ENCODE measurements at regions not wholly inside any gene's neighbourhood (a gene's known extent, or its start where the extent isn't known, plus 50 kb on each side); places are given as distances from the start of the nearest gene placed in this dataset.

- TF ChIP-seq CTCF (IDR thresholded peaks at IDR 0.05; ENCODE audit: low read depth, low read length, missing control alignments) = no peak
- in situ Hi-C loops (cut with HindIII; ENCODE audit: low pct_ligation_motif_present, low sequenced_read_pairs) = no loop called here
Measured at GRCh38 chr5:26239588-26239987, 798.8 kb downstream of the CDH9 start.

GRCh38 chr5:26237489-26237888, 800.9 kb downstream of the CDH9 start:
- H3K4me3 ChIP-seq (ENCODE audit: low read depth, low read length) = no peak overlapping the region
- no peaks in the 10 kb centered on the region for H3K27me3 ChIP-seq (replicated peaks)
- no peak for DNase-seq
- no peak for TF ChIP-seq CTCF (IDR thresholded peaks at IDR 0.05; ENCODE audit: low read depth, low read length, missing control alignments)
- no peak overlapping the region for H3K27ac ChIP-seq
- in situ Hi-C loops (cut with HindIII; ENCODE audit: low pct_ligation_motif_present, low sequenced_read_pairs) = no loop called here
- no peaks in the 10 kb centered on the region for H3K36me3 ChIP-seq (replicated peaks)

More at GRCh38 chr5:26239588-26239987, 798.8 kb downstream of the CDH9 start:
- H3K27me3 ChIP-seq (replicated peaks) = no peaks in the 10 kb centered on the region
- no peak overlapping the region for H3K4me3 ChIP-seq (ENCODE audit: low read depth, low read length)
- DNase-seq = no peak
- H3K27ac ChIP-seq = no peak overlapping the region
- no peaks in the 10 kb centered on the region for H3K36me3 ChIP-seq (replicated peaks)

GRCh38 chr5:26236936-26237335, 801.5 kb downstream of the CDH9 start:
- no peak for TF ChIP-seq CTCF (IDR thresholded peaks at IDR 0.05; ENCODE audit: low read depth, low read length, missing control alignments)
- H3K27me3 ChIP-seq (replicated peaks) = no peaks in the 10 kb centered on the region
- no peak for DNase-seq
- no peak overlapping the region for H3K4me3 ChIP-seq (ENCODE audit: low read depth, low read length)
- no peaks in the 10 kb centered on the region for H3K36me3 ChIP-seq (replicated peaks)
- in situ Hi-C loops (cut with HindIII; ENCODE audit: low pct_ligation_motif_present, low sequenced_read_pairs) = no loop called here
- no peak overlapping the region for H3K27ac ChIP-seq

- no peaks in the 10 kb centered on the region for H3K36me3 ChIP-seq (replicated peaks)
- no peak for TF ChIP-seq CTCF (IDR thresholded peaks at IDR 0.05; ENCODE audit: low read depth, low read length, missing control alignments)
- no peak overlapping the region for H3K4me3 ChIP-seq (ENCODE audit: low read depth, low read length)
- no peak overlapping the region for H3K27ac ChIP-seq
- in situ Hi-C loops (cut with HindIII; ENCODE audit: low pct_ligation_motif_present, low sequenced_read_pairs) = no loop called here
- no peak for DNase-seq
- H3K27me3 ChIP-seq (replicated peaks) = no peaks in the 10 kb centered on the region
Measured at GRCh38 chr5:26232706-26233105, 805.7 kb downstream of the CDH9 start.

GRCh38 chr5:26231316-26231715, 807.1 kb downstream of the CDH9 start:
- no peaks in the 10 kb centered on the region for H3K36me3 ChIP-seq (replicated peaks)
- no peaks in the 10 kb centered on the region for H3K27me3 ChIP-seq (replicated peaks)
- DNase-seq = no peak
- TF ChIP-seq CTCF (IDR thresholded peaks at IDR 0.05; ENCODE audit: low read depth, low read length, missing control alignments) = no peak
- in situ Hi-C loops (cut with HindIII; ENCODE audit: low pct_ligation_motif_present, low sequenced_read_pairs) = no loop called here
- no peak overlapping the region for H3K4me3 ChIP-seq (ENCODE audit: low read depth, low read length)
- no peak overlapping the region for H3K27ac ChIP-seq

- Histone ChIP-seq H3K27ac (no peak overlapping the region), H3K4me3 (ENCODE audit: low read depth, low read length) (no peak overlapping the region), H3K27me3 (replicated peaks) (no peaks in the 10 kb centered on the region), H3K36me3 (replicated peaks) (no peaks in the 10 kb centered on the region)
- DNase-seq = no peak
- in situ Hi-C loops (cut with HindIII; ENCODE audit: low pct_ligation_motif_present, low sequenced_read_pairs) = no loop called here
- TF ChIP-seq CTCF (IDR thresholded peaks at IDR 0.05; ENCODE audit: low read depth, low read length, missing control alignments) = no peak
Measured at GRCh38 chr5:26229848-26230247, 808.5 kb downstream of the CDH9 start.

All from brain microvascular endothelial cell (primary cell).